H9 (cell line): ENCODE measurements at regions not wholly inside any gene's neighbourhood (a gene's known extent, or its start where the extent isn't known, plus 50 kb on each side); places are given as distances from the start of the nearest gene placed in this dataset.

Experiments used
- DNase-seq: peaks from one replicate; pipeline ENCODE4 v3.0.0-alpha.2; 2017
- H2AFZ ChIP-seq: one replicate; pipeline ENCODE4 v1.6.1; 2013; ENCODE audit warnings: mild to moderate bottlenecking, low read length, control low read depth, moderate library complexity
- H2AK5ac ChIP-seq: 2 replicates; pipeline ENCODE4 v1.6.1; 2013; ENCODE audit warnings: low read length, control low read depth, mixed read lengths; ENCODE audit not compliant: insufficient read length
- H2BK120ac ChIP-seq: one replicate; pipeline ENCODE4 v1.6.1; 2013; ENCODE audit warnings: low read depth, mild to moderate bottlenecking, low read length, control low read depth, inconsistent platforms; ENCODE audit not compliant: poor library complexity, severe bottlenecking
- H2BK12ac ChIP-seq: 2 replicates; pipeline ENCODE4 v1.6.1; 2013; ENCODE audit warnings: low read length, control low read depth, mixed read lengths, low read depth; ENCODE audit not compliant: insufficient read length
- H2BK15ac ChIP-seq: 2 replicates; pipeline ENCODE4 v1.6.1; 2013; ENCODE audit warnings: low read depth, low read length, control low read depth
- H2BK20ac ChIP-seq: one replicate; pipeline ENCODE4 v1.6.1; 2013; ENCODE audit warnings: low read depth, mild to moderate bottlenecking, low read length, control low read depth, inconsistent platforms; ENCODE audit not compliant: poor library complexity, severe bottlenecking
- H2BK5ac ChIP-seq: 2 replicates; pipeline ENCODE4 v1.6.1; 2013; ENCODE audit warnings: low read length, control low read depth, mixed read lengths; ENCODE audit not compliant: insufficient read length
- H3K14ac ChIP-seq: 2 replicates; pipeline ENCODE4 v1.6.1; 2013; ENCODE audit warnings: low read length, control low read depth; ENCODE audit not compliant: insufficient read depth
- H3K18ac ChIP-seq: 2 replicates; pipeline ENCODE4 v1.6.1; 2013; ENCODE audit warnings: low read depth, mild to moderate bottlenecking, mixed read lengths, low read length, control low read depth; ENCODE audit not compliant: insufficient read length
- H3K23ac ChIP-seq: 2 replicates; pipeline ENCODE4 v1.6.1; 2013; ENCODE audit warnings: low read length, control low read depth, mixed read lengths, low read depth; ENCODE audit not compliant: insufficient read length
- H3K23me2 ChIP-seq: 2 replicates; pipeline ENCODE4 v1.6.1; 2013; ENCODE audit warnings: low read depth, mild to moderate bottlenecking, mixed read lengths, low read length, control low read depth; ENCODE audit not compliant: insufficient read length, poor library complexity, severe bottlenecking
- H3K27ac ChIP-seq: 2 replicates; pipeline ENCODE4 v1.5.1; 2013; ENCODE audit warnings: low read length, control low read depth, mixed read lengths, low read depth; ENCODE audit not compliant: insufficient read length
- H3K27me3 ChIP-seq: 2 replicates; pipeline ENCODE4 v1.6.1; 2013; ENCODE audit warnings: low read length, control low read depth, inconsistent platforms; ENCODE audit not compliant: insufficient read depth
- H3K4ac ChIP-seq: 2 replicates; pipeline ENCODE4 v1.6.1; 2013; ENCODE audit warnings: low read depth, mild to moderate bottlenecking, control low read depth, inconsistent platforms, low read length, moderate library complexity
- H3K4me1 ChIP-seq: 2 replicates; pipeline ENCODE4 v1.6.1; 2013; ENCODE audit warnings: low read length, control low read depth, inconsistent platforms; ENCODE audit not compliant: insufficient read depth
- H3K4me2 ChIP-seq: 2 replicates; pipeline ENCODE4 v1.6.1; 2013; ENCODE audit warnings: low read length, control low read depth, mixed read lengths; ENCODE audit not compliant: insufficient read length, insufficient read depth
- H3K56ac ChIP-seq: 2 replicates; pipeline ENCODE4 v1.6.1; 2013; ENCODE audit warnings: low read depth, mild to moderate bottlenecking, mixed read lengths, low read length, control low read depth; ENCODE audit not compliant: insufficient read length
- H3K79me1 ChIP-seq: 2 replicates; pipeline ENCODE4 v1.6.1; 2013; ENCODE audit warnings: low read depth, mild to moderate bottlenecking, moderate library complexity, low read length, control low read depth, inconsistent platforms; ENCODE audit not compliant: insufficient read depth, poor library complexity, severe bottlenecking
- H3K79me2 ChIP-seq: 2 replicates; pipeline ENCODE4 v1.6.1; 2013; ENCODE audit warnings: low read length, control low read depth, inconsistent platforms; ENCODE audit not compliant: insufficient read depth
- H3K9ac ChIP-seq: 2 replicates; pipeline ENCODE4 v1.6.1; 2013; ENCODE audit warnings: low read length, control low read depth, mixed read lengths; ENCODE audit not compliant: insufficient read length; ENCODE audit errors: extremely low read depth
- H3K9me3 ChIP-seq: one replicate; pipeline ENCODE4 v1.6.1; 2013; ENCODE audit warnings: low read depth, low read length, inconsistent platforms; ENCODE audit not compliant: control insufficient read depth
- H3T11ph ChIP-seq: one replicate; pipeline ENCODE4 v1.6.1; 2013; ENCODE audit warnings: mild to moderate bottlenecking, low read length, control low read depth, inconsistent platforms
- H4K20me1 ChIP-seq: one replicate; pipeline ENCODE4 v1.6.1; 2013; ENCODE audit not compliant: control insufficient read depth, insufficient read length, insufficient read depth
- H4K5ac ChIP-seq: 2 replicates; pipeline ENCODE4 v1.6.1; 2013; ENCODE audit warnings: low read depth, mild to moderate bottlenecking, mixed read lengths, low read length, control low read depth; ENCODE audit not compliant: insufficient read length
- H4K8ac ChIP-seq: replicated peaks from 2 replicates; pipeline ENCODE4 v1.6.1; 2013; ENCODE audit warnings: low read length, control low read depth, mixed read lengths, low read depth; ENCODE audit not compliant: insufficient read length
- H4K91ac ChIP-seq: 2 replicates; pipeline ENCODE4 v1.6.1; 2013; ENCODE audit warnings: low read depth, mild to moderate bottlenecking, moderate library complexity, mixed read lengths, low read length, control low read depth; ENCODE audit not compliant: insufficient read length
- H3K27ac Mint-ChIP-seq, 3 experiments: 2 replicates in 2 of 3; 3 replicates in 1 of 3; pipeline ENCODE4 v1.8.0; 2020 to 2021; ENCODE audit warnings: mixed read lengths in 3 of 3, mild to moderate bottlenecking in 1 of 3, moderate library complexity in 1 of 3
- H3K27me3 Mint-ChIP-seq: 2 replicates; pipeline ENCODE4 v1.8.0; 2021; ENCODE audit warnings: low read depth, mild to moderate bottlenecking, moderate library complexity, mixed read lengths
- H3K36me3 Mint-ChIP-seq, 3 experiments: 2 replicates in 2 of 3; 3 replicates in 1 of 3; pipeline ENCODE4 v1.8.0; 2020 to 2021; ENCODE audit warnings: low read depth in 3 of 3, mixed read lengths in 3 of 3; ENCODE audit not compliant: insufficient read depth in 1 of 3
- H3K4me1 Mint-ChIP-seq, 2 experiments: 2 replicates each; pipeline ENCODE4 v1.8.0; 2020; ENCODE audit warnings: mixed read lengths in 2 of 2
- H3K4me3 Mint-ChIP-seq, 2 experiments: 2 replicates in 1 of 2; 3 replicates in 1 of 2; pipeline ENCODE4 v1.8.0; 2020 to 2021; ENCODE audit warnings: mild to moderate bottlenecking in 2 of 2, mixed read lengths in 2 of 2, moderate library complexity in 1 of 2
- H3K9me3 Mint-ChIP-seq, 2 experiments: 2 replicates in 1 of 2; 3 replicates in 1 of 2; pipeline ENCODE4 v1.8.0; 2020; ENCODE audit warnings: mild to moderate bottlenecking in 2 of 2, mixed read lengths in 2 of 2, moderate library complexity in 1 of 2
- CTCF ChIP-seq: fragments of 200-600 bp; sonication (generic); conservative IDR thresholded peaks from 3 replicates; pipeline ENCODE4 v1.8.0; 2021; ENCODE audit warnings: antibody characterized with exemption, mild to moderate bottlenecking
- WGBS: extraction: QIAGEN DNeasy Blood & Tissue Kit; methylation state at CpG from one replicate; pipeline ENCODE4 v1.1.7; 2013; ENCODE audit warnings: missing lambda C conversion rate, low lambda C conversion rate, mixed read lengths; ENCODE audit not compliant: insufficient read length; ENCODE audit errors: extremely low coverage; 5-methylcytosine and 5-hydroxymethylcytosine counted together

GRCh38 chr1:99566290-99567021 lies 79.5 kb upstream of the PALMD start:
- H3K4ac ChIP-seq = no peak overlapping the region
- H2BK120ac ChIP-seq = no peak overlapping the region
- H3K9me3 ChIP-seq = no peaks in the 10 kb centered on the region
- H3K18ac ChIP-seq = no peak overlapping the region
- H4K20me1 ChIP-seq = no peaks in the 10 kb centered on the region
- no peaks in the 10 kb centered on the region for H3K23me2 ChIP-seq
- H2AK5ac ChIP-seq = no peak overlapping the region
- Mint-ChIP-seq H3K9me3 (peaks cover 4 to 7% of the 10 kb centered on the region in 2 experiments; a peak in 3 of 5 replicates), H3K27me3 (no peaks in the 10 kb centered on the region), H3K4me1 (no peaks in the 10 kb centered on the region), H3K27ac (no peak overlapping the region), H3K4me3 (no peak overlapping the region), H3K36me3 (peaks cover 0 to 4% (median 3%) of the 10 kb centered on the region in 3 experiments; a peak in 1 of 7 replicates)
- H3K9ac ChIP-seq = no peak overlapping the region
- H3K23ac ChIP-seq = no peak overlapping the region
- H3K79me1 ChIP-seq = no peaks in the 10 kb centered on the region
- H3K4me2 ChIP-seq = no peak overlapping the region
- no peak overlapping the region for H3K56ac ChIP-seq
- no peak overlapping the region for H4K8ac ChIP-seq
- no peaks in the 10 kb centered on the region for H3K4me1 ChIP-seq
- DNase-seq = no peak
- H4K91ac ChIP-seq = no peak overlapping the region
- no peak overlapping the region for H2AFZ ChIP-seq
- no peak overlapping the region for H2BK20ac ChIP-seq
- no peak overlapping the region for H2BK12ac ChIP-seq
- H3K79me2 ChIP-seq = no peaks in the 10 kb centered on the region
- H3K27ac ChIP-seq = no peak overlapping the region
- no peak overlapping the region for H3T11ph ChIP-seq
- H4K5ac ChIP-seq = no peak overlapping the region
- H3K27me3 ChIP-seq = no peaks in the 10 kb centered on the region
- no CpG with 5 or more reads among the region's 4 CpGs for WGBS
- no peak overlapping the region for H2BK15ac ChIP-seq
- H3K14ac ChIP-seq = no peak overlapping the region
- H2BK5ac ChIP-seq = no peak overlapping the region
- TF ChIP-seq CTCF = no peak
